ENCODE measurements at regions not wholly inside any gene's neighbourhood (a gene's known extent, or its start where the extent isn't known, plus 50 kb on each side); places are given as distances from the start of the nearest gene placed in this dataset.

DNA sequence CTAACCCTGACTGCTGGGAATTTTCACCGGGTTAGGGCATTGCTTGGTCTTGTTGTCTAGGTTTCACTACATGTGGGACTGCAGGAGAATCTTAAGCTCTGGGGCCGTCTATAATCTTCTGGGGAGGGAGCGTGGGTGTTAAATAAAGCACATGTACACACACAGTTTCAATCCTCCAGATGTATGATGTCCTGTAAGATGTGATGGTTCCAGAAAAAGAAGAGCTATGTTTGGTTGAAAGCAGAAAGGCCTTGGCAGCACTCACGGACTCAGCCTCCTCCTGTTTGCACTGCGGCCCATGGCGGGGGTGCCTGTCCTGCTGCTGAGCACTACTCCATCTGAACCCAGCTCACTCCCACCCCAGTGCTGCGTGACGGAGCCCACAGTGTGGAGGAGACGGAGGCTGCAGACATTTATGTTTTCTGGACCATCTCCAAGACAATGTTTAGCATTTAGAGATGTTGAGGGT is 343.5 kb downstream of the TEX29 start:
- ChIA-PET POLR2A (no interaction called here), CTCF (no interaction called here)
- ATAC-seq (ENCODE audit: low read depth) (no peak), DNase-seq (no peak)
- no peaks in the 10 kb centered on the region for H3K36me3 Mint-ChIP-seq (ENCODE audit: low read depth)
- intact Hi-C loops (cut with micrococcal nuclease), result no loop called here
- no peaks in the 10 kb centered on the region for H3K9me3 Mint-ChIP-seq
- H3K4me3 Mint-ChIP-seq, result no peak overlapping the region
- TF ChIP-seq, protein P1, sequence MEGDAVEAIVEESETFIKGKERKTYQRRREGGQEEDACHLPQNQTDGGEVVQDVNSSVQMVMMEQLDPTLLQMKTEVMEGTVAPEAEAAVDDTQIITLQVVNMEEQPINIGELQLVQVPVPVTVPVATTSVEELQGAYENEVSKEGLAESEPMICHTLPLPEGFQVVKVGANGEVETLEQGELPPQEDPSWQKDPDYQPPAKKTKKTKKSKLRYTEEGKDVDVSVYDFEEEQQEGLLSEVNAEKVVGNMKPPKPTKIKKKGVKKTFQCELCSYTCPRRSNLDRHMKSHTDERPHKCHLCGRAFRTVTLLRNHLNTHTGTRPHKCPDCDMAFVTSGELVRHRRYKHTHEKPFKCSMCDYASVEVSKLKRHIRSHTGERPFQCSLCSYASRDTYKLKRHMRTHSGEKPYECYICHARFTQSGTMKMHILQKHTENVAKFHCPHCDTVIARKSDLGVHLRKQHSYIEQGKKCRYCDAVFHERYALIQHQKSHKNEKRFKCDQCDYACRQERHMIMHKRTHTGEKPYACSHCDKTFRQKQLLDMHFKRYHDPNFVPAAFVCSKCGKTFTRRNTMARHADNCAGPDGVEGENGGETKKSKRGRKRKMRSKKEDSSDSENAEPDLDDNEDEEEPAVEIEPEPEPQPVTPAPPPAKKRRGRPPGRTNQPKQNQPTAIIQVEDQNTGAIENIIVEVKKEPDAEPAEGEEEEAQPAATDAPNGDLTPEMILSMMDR (IDR thresholded peaks at IDR 0.05), result no peak
- H3K4me1 Mint-ChIP-seq, result no peaks in the 10 kb centered on the region
- no peaks in the 10 kb centered on the region for H3K27me3 Mint-ChIP-seq
- no peak overlapping the region for H3K27ac Mint-ChIP-seq

DNA sequence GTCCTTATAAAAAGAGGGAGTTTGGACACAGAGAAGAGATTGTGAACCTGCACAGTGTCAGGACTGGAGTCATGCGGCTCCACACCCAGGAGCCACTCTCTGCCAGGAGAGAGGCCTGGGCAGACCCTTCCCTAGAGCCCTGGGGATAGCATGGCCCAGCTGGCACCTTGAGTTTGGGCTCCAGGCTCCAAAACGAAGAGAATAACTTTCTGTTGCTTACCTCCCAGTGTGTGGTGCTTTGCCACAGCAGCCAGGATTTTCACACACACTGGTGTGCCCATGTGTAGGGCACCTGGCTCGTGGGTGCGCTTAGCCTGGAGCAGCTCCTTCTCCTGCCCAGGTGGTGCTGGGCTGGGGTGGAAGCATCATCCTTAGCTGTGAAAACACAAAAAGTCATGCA is 344.3 kb downstream of the TEX29 start:
- no peaks in the 10 kb centered on the region for H3K4me1 Mint-ChIP-seq
- no peak overlapping the region for H3K4me3 Mint-ChIP-seq
- intact Hi-C loops (cut with micrococcal nuclease), result no loop called here
- POLR2A ChIA-PET, result no interaction called here
- H3K27ac Mint-ChIP-seq, result no peak overlapping the region
- CTCF ChIA-PET, result no interaction called here
- ATAC-seq (ENCODE audit: low read depth) (no peak), DNase-seq (no peak)
- H3K27me3 Mint-ChIP-seq, result no peaks in the 10 kb centered on the region
- TF ChIP-seq, protein P1 (IDR thresholded peaks at IDR 0.05), result no peak
- no peaks in the 10 kb centered on the region for H3K36me3 Mint-ChIP-seq (ENCODE audit: low read depth)
- no peaks in the 10 kb centered on the region for H3K9me3 Mint-ChIP-seq

DNA sequence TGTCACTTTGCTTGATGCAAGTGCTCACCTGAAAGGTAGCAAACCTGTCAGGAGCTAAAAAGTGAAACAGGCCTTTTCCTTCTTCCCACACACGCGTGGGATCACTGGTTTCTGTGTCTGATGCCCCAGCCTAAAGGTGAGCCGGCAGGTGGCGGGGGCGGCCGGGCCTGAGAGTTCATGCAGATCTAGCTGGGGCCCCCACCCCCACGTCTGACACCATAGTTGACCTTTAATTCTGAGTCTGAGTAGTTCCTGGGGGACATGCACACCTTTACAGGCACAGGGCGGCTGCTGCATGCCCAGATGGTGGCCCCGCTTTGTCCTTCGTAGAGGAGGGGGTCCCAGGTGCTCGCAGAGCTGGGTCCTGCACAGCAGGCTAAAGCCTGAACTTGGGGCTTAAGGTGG is 345.3 kb downstream of the TEX29 start:
- no peak for DNase-seq
- CTCF ChIA-PET, result no interaction called here
- Mint-ChIP-seq H3K4me3 (no peak overlapping the region), H3K27ac (no peak overlapping the region), H3K9me3 (no peaks in the 10 kb centered on the region), H3K4me1 (no peaks in the 10 kb centered on the region), H3K36me3 (ENCODE audit: low read depth) (no peaks in the 10 kb centered on the region), H3K27me3 (no peaks in the 10 kb centered on the region)
- TF ChIP-seq, protein P1 (IDR thresholded peaks at IDR 0.05), result no peak
- POLR2A ChIA-PET, result no interaction called here
- ATAC-seq (ENCODE audit: low read depth), result no peak
- intact Hi-C loops (cut with micrococcal nuclease), result no loop called here

DNA sequence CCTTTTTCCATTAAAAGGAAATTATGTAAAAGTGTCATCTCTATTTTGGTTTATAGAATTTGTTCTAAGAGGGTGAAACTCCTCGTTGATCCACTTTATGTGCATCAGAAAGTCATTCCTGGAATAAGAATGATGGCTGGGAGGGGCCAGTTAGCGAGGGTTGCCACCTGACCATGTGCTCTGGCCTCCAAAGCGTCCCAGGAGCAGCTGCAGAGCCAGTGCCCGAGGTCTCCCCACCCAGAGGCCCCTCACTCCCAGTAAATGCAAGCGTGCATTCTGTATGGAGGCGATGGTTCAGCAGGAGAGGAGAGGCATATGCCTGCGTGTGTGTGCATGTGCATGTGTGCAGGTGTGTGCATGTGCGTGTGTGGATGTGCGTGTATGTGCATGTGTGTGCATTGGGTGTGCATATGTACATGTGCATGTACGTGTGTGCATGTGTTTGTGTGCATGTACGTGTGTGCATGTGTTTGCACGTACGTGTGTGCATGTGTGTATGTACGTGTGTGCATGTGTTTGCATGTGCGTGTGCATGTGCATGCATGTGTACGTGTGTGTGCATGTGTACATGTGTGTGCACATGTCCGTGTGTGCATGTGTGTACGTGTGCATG is 345.8 kb downstream of the TEX29 start:
- intact Hi-C loops (cut with micrococcal nuclease), result no loop called here
- Mint-ChIP-seq H3K27ac (no peak overlapping the region), H3K36me3 (ENCODE audit: low read depth) (no peaks in the 10 kb centered on the region), H3K4me3 (no peak overlapping the region), H3K27me3 (no peaks in the 10 kb centered on the region), H3K9me3 (no peaks in the 10 kb centered on the region), H3K4me1 (no peaks in the 10 kb centered on the region)
- ATAC-seq (ENCODE audit: low read depth) (no peak), DNase-seq (no peak)
- TF ChIP-seq, protein P1 (IDR thresholded peaks at IDR 0.05), result no peak
- POLR2A ChIA-PET, result no interaction called here
- CTCF ChIA-PET, result no interaction called here

DNA sequence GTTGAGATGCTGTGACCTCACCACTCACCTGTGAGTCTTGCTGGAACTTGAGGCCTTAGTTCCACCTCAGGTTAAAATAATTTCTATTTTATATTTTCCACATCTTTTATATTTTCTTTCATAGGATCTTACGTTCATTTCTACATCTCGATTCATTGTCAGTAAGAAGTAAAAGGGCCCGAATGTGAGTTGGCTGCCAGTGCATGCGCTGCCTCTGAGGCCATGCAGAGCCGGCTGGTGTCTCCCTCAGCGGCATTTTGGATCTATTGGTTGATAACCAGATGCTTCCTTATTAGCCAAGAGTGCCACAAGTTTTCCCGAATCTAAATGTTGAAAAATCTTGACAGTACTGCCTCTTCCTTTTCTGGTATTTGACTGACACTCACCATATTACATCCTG is 347.3 kb downstream of the TEX29 start:
- H3K27me3 Mint-ChIP-seq, result no peaks in the 10 kb centered on the region

More for the DNA sequence above, 347.3 kb downstream of the TEX29 start:
- TF ChIP-seq, protein P1 (IDR thresholded peaks at IDR 0.05), result no peak
- POLR2A ChIA-PET, result no interaction called here
- Mint-ChIP-seq H3K4me1 (no peaks in the 10 kb centered on the region), H3K36me3 (ENCODE audit: low read depth) (no peaks in the 10 kb centered on the region), H3K9me3 (no peaks in the 10 kb centered on the region), H3K4me3 (no peak overlapping the region), H3K27ac (no peak overlapping the region)
- ATAC-seq (ENCODE audit: low read depth) (no peak), DNase-seq (no peak)
- CTCF ChIA-PET, result no interaction called here
- intact Hi-C loops (cut with micrococcal nuclease), result no loop called here
